Tongue (tissue), 1 donor: ENCODE measurements at regions not wholly inside any gene's neighbourhood (a gene's known extent, or its start where the extent isn't known, plus 50 kb on each side); places are given as distances from the start of the nearest gene placed in this dataset.

Source experiments
- DNase-seq: peaks from one replicate; pipeline ENCODE4 v3.0.0-alpha.2; 2015

DNA sequence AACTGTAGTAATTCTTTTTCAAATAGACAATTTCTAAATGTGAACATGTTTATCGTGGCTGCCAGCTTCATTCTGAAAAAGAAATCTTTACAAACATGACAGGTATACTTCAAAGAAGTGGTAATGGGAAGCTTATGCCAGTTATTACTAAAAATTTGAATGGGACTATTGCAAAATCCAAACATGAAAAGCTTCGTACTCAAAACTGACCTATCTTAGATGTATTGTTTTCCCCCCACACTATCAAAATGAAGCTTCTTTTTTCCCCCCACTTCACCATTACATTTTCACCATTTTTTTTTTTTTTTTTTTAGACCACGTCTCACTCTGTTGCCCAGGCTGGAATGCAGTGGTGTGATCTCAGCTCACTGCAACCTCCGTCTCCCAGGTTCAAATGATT, 50.4 kb upstream of the SERTAD2 start:
- DNase-seq = no peak

GRCh38 chr2:64704996-64705395, 51.3 kb upstream of the SERTAD2 start:
- no peak for DNase-seq

DNA sequence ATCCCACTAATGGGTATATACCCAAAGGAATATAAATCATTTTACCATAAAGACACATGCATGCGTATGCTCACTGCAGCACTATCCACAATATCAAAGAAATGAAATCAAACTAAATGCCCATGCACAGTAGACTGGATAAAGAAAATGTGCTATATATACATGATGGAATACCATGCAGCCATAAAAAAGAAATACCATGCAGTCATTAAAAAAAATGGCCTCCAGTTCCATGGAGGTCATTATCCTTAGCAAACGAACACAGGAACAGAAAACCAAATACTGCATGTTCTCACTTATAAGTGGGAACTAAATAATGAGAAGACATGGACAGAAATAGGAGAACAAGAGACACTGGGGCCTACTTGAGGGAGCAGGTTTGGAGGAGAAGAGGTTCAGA, 53.6 kb upstream of the SERTAD2 start:
- no peak for DNase-seq

DNA sequence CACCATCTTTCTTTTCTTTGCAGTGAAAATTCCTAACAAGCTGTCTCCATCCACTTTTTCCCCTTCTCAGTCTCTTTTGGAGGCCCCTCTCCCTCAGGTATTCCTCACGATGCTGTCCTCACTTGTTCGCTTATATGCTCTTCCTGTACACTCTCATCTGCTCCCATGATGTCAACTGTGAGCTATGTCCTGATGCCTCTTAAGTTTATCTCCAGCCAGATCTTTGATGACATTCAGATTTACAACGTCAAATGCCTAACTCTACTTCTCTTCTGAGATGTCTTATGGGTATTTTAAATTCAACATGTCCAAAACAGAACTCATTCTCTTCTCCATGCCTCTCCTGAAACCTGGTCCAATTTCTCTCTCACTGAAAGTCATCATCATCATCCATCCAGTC, 55.1 kb upstream of the SERTAD2 start:
- no peak for DNase-seq

- DNase-seq = peak; percentile 65
Measured at GRCh38 chr2:64711252-64711800, 57.6 kb upstream of the SERTAD2 start.

DNA sequence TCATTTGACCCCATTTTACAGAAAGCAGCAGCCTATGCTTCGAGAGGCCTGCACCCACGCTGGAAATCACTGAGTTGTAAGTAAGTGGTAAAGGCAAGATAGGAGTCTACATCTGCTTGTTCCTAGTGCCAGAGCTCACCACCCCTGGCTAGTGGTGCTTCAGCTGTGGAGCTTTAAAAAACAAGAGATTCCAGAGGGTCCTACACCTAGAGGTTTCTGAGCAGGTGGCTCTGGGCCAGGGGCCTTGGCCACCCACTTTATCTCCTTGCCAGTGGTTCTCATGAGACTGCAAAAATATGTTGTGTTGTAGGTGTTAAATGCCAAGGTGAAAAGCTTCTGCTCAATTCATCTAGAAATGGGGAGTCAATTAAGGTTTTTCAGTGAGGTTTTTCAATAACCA, 60.0 kb upstream of the SERTAD2 start:
- no peak for DNase-seq

DNA sequence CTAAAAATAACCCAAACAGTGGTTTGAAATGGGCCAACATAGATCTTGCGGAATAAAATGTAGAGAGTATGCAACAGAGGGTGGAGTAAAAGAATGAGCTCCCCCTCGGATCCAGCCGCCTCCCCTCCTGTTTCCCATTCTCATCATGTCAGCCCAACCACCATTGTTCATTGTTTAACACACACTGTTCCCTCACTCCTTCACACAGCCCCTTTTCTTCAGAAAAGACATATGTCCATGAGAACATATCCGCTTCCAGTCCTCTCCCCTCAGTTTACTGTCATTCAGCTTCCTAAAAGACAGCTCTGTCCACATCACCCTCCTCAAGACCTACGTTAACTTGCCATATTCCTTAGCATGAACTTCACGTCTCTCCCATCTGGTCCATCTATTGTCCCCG, 62.9 kb upstream of the SERTAD2 start:
- no peak for DNase-seq

DNA sequence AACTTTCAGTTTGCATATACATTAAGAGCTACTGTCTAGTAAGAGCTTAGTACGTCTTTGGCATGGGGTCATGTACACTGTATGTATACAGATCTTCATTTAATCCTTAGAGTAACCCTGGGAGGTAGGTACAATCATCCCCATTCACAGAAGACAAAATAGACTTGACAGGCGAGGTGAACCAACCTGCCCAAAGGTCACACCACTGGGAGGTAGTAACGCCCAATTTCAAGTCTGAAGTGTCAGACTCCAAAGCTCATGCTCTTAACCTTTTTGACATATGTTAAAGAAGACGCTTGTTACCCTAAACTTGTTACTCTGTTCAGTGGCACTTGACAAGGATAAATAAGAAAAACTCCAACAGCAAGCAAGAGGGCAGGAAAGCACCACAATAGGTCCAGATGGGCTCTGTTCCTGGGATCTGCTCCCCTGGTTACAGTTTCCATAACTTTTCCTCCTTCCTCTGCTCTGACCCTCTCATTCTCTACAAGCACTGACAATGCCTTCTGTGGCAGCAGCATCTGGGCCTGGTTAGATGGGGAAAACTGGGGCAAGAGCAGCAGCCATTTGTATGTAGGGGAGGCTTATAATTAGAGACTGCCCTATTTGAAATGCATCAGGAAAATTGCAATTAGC, 64.7 kb upstream of the SERTAD2 start:
- DNase-seq = no peak

DNA sequence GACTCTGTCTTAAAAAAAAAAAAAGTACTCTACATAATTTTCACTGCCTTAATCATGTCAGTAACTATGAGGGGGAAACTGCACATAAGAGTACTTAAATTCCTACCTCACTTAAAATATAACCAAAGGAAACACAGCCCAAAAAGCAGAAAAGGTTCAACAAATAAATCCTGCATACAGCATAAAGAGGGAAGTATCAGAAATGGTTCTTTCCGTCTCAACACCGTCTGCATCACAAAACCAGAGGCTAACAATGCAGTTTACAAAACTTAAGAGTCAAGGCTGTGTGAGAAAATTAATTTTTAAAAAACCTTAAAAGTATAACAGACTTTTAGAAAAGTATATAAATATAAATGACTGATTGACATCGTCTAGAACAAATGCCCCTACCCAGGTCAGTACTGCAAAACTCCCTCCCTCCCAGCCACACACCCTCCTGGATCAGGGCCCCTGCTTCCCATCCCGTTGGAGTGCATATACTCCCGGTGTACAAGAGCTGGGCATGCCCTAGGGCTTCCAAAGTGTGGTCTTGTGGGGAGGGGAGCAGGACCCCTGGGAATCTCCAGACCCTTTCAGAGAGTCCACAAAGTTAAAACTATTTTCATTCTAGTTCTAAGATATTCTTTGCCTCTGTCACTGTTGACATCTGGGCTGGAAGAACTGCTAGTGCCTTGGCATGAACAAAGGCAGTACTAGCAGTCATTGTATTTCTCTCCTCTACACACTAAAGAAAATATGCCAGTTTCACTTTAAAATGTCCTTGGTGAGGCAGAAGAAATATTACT, 67.0 kb upstream of the SERTAD2 start:
- no peak for DNase-seq

DNA sequence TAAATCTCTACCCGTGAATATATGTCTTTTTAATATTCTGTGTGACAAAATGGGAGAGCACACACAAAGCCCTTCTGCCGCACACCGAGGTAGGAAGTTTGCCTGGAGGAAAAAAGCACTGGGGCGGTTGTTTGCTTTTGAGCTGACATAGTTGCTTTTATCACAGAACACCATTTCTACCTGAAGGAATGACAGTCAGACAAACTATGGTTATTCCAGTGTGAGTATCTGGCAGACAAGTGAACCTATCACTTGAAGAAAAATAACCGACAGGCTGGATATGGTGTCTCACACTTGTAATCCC, 67.6 kb upstream of the SERTAD2 start:
- no peak for DNase-seq

DNA sequence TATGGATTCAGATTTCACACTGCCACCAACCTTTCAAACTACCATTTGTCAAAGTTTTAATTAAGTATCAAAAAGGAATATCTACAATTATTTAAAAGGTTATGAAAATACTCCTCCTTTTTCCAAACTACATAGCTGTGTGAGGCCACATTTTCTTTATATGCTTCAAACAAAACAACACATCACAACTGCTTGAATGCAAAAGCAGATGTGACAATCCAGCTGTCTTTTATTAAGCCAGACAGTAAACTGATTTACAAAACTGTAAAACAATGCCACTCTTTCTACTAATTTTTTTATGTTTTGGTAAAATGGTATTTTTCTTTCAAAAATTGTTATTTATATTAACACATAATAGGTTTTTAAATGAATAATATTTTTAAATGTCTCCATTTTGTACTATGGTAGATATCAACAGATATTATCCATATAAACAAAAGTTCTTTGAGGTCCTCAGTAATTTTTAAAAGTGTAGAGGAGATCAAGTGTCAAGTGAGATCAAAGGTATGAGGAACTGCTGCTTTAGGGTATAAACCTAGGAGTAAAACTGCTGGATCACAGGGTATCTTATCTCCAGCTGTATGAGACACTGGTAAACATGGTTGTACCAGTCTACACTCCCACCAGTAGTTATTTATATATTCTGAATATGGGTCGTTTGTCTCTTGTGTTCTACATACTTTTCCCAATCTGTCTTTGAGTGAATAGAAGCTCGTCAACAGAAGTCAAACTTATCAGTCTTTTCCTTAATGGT, 68.8 kb upstream of the SERTAD2 start:
- no peak for DNase-seq

DNA sequence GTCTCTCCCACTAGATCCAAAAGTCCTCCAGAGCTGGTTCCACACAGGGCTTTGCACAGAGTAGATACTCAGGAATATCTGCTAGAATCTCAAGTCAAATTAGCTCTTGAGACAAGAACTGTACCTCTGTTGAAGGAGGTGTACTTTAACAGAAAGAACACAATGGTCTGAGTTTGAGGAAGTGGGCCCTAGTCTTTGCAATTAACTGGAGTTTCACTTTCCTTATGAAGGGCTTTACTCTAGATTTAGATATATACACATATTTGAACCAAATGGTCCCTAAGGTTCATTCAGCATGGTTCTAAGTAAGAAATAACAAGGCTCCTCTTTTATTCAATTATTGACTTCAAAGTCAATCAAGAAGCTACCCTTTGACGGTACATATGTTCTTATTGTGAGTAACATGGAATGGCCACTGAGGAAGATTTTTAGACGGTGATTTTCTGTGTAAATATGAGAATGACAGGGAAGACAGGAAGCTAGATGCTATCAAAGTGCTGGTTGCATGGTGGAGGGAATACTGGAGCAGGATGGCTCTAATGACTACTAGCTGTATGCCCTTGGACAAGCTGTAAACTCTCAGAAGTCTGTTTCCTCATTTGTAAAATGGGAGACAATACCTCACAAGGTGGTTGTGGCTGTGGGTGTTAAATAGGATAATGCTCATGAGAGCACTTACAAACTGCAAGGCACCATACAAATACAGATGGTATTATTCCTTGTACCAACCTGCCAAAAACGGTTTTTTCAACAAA, 73.5 kb upstream of the SERTAD2 start:
- no peak for DNase-seq

DNA sequence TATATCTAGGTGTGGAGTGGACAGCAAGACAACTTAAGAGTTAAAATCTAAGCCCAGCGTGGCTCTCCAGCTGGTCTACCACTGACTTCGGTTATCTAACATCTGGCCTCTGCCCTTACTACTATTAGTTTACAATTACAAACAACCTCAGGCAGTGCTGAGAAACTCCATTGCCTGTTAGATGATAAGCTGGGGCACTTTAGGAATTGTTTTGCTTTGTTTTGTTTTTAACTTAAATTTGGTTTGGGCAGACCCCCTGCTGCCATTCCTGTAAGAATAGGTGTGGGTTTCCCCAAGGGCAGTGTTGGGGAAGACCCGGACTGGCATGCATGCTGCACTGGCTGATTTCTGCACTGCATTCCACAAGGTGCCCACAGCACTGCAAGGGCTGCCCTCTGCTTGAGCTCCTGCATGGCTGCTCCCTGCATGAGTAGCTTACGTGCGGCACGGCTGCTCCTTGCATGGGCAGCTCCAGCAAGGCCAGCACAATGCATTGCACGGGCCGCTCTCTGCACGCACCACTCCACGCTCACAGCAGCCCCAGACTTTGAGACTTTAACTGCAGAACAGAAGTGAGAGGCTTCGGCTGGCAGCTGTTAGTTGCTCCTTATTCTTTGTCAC, 74.2 kb upstream of the SERTAD2 start:
- no peak for DNase-seq

- DNase-seq = peak; percentile 78
Measured at GRCh38 chr2:64730551-64731262, 77.0 kb upstream of the SERTAD2 start.

- peak; percentile 30 for DNase-seq
Measured at GRCh38 chr2:64731263-64731643, 77.5 kb upstream of the SERTAD2 start.

DNA sequence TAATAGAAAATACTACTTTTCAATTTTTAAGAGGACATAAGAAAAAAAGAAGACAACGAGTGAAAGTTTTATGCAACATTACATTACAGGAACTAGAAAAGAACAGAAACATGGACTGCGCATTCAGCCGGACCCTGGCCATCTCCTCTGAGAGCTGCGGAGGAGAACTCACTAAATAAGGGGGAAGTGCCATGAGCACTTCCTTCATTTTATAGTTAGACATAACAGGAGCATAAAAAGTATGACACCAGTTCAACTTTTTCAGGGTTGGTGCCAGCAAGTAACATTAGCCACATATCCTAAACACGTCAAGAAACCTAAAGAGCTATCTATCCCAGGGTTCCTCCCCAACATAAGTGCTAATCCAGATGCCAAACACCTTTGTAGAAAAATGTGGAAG, 78.0 kb upstream of the SERTAD2 start:
- DNase-seq = no peak

- DNase-seq = no peak
Measured at GRCh38 chr2:64732146-64732545, 78.4 kb upstream of the SERTAD2 start.

GRCh38 chr2:64735504-64735903, 81.8 kb upstream of the SERTAD2 start:
- DNase-seq = no peak

DNA sequence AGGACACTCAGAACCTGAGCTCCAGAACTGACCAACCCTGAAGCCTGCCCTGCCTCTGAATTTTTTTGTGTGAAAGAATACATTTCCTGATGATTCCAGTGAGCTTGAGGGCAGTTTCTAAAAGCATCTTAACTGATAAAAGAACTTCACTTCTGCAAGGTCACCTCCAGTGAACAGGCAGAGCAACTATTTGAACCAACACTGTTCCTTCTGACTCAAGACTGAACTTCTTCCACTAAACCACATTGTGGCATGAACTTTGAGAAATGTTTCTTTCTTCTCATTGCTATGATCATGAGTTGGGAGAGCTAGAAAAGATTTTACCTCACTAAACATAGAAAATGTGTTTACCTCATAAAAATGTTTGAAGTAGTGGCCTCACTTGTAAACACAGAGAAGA, 83.8 kb upstream of the SERTAD2 start:
- DNase-seq = no peak

DNA sequence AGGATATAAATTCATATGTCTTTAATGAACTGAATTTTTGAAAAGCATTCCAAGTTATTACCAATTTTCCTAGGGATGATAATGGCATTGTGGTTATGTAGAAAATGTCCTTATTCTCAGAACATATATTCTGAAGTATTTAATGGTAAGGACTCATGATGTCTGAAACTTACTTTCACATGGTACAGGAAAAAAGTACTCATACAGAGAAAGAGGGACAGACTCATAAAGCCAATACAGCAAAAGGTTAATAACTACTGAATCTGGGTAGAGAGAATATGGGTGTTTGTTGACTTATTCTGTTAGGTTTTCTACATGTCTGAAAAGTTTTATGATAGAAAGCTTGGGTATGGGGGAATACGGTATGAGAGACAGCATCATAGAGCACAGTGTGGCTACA, 84.3 kb upstream of the SERTAD2 start:
- DNase-seq = no peak

- DNase-seq = no peak
Measured at GRCh38 chr2:64742678-64743077, 89.0 kb upstream of the SERTAD2 start.
